ENCODE measurements at regions not wholly inside any gene's neighbourhood (a gene's known extent, or its start where the extent isn't known, plus 50 kb on each side); places are given as distances from the start of the nearest gene placed in this dataset.

DNA sequence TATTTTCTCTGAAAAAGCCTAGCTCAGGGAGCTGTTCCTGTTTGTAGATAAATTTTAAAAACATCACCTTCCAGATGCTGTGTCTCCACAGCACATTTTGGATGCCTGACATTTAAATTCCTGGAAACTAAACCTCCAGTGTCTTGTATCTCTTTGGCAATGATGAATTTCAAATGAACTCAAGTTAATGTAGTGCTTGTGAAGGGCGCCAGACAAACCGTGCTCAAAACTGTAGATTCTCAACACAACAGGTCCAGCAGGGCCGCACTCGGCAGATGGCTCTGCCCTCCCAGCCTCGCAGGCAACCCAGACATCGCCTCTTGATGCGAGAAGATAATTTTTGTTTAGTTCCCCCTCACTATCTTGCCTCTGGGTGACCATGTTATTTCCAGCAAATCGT, 432.9 kb downstream of the VRK1 start:
- H2AFZ ChIP-seq (ENCODE audit: low read length) = no peak overlapping the region
- H2BK5ac ChIP-seq (ENCODE audit: low read length) = no peak overlapping the region
- DNase-seq (ENCODE audit: low spot score) = no peak
- H3K4me3 ChIP-seq (ENCODE audit: low read length in 2 of 2) = no peak overlapping the region
- peaks cover 3 to 5% of the 10 kb centered on the region in 2 donors for H3K4me1 ChIP-seq (ENCODE audit: control insufficient read depth in 2 of 2, insufficient read depth in 1 of 2, low read depth in 1 of 2, low read length in 2 of 2)
- H3K4me2 ChIP-seq (ENCODE audit: insufficient read depth, low read length, poor library complexity, severe bottlenecking) = no peak overlapping the region
- H3K14ac ChIP-seq (ENCODE audit: low read length) = no peak overlapping the region
- H2BK120ac ChIP-seq (ENCODE audit: low read depth, low read length) = no peak overlapping the region
- WGBS, 2 donors (ENCODE audit: extremely low coverage in 2 of 2, insufficient read length in 2 of 2, insufficient replicate concordance in 1 of 2) = no CpG with 5 or more reads among the region's 8 CpGs
- no peak overlapping the region for H3K23ac ChIP-seq (ENCODE audit: low read depth, low read length, poor library complexity)
- no peak overlapping the region for H2BK15ac ChIP-seq (ENCODE audit: low read length)
- no peak overlapping the region for H2AK5ac ChIP-seq (ENCODE audit: low read depth, low read length)
- no peak overlapping the region for H3K4ac ChIP-seq (ENCODE audit: low read length)
- no peak overlapping the region for H4K8ac ChIP-seq (ENCODE audit: low read depth, low read length)
- H3K79me1 ChIP-seq (ENCODE audit: low read depth, low read length) = no peaks in the 10 kb centered on the region
- H3K36me3 ChIP-seq (replicated peaks in 1 of 2; ENCODE audit: control insufficient read depth in 2 of 2, insufficient read depth in 2 of 2, low read length in 2 of 2) = no peaks in the 10 kb centered on the region
- no peak overlapping the region for H4K91ac ChIP-seq (ENCODE audit: low read depth, low read length, poor library complexity)
- no peak overlapping the region for H3K9ac ChIP-seq (ENCODE audit: low read depth, low read length, poor library complexity)
- H3K27ac ChIP-seq (replicated peaks; ENCODE audit: low read length) = no peak overlapping the region
- H3K9me3 ChIP-seq (replicated peaks in 1 of 2; ENCODE audit: control insufficient read depth in 2 of 2, insufficient read depth in 1 of 2, low read depth in 1 of 2, low read length in 2 of 2) = peaks cover 0 to 2% of the 10 kb centered on the region in 2 donors
- H3K27me3 ChIP-seq (ENCODE audit: control insufficient read depth in 3 of 3, insufficient read depth in 3 of 3, low read depth in 1 of 3, low read length in 3 of 3) = no peaks in the 10 kb centered on the region
- no peak overlapping the region for H2BK12ac ChIP-seq (ENCODE audit: low read length)
- no peak overlapping the region for H3K18ac ChIP-seq (ENCODE audit: low read length)

GRCh38 chr14:97233319-97233985, 436.3 kb downstream of the VRK1 start:
- Histone ChIP-seq H2AK5ac (ENCODE audit: low read depth, low read length) (no peak overlapping the region), H2BK120ac (ENCODE audit: low read depth, low read length) (no peak overlapping the region), H3K4me2 (ENCODE audit: insufficient read depth, low read length, poor library complexity, severe bottlenecking) (no peak overlapping the region), H4K8ac (ENCODE audit: low read depth, low read length) (no peak overlapping the region), H3K4me1 (ENCODE audit: control insufficient read depth in 2 of 2, insufficient read depth in 1 of 2, low read depth in 1 of 2, low read length in 2 of 2) (no peaks in the 10 kb centered on the region), H3K18ac (ENCODE audit: low read length) (no peak overlapping the region), H2BK15ac (ENCODE audit: low read length) (no peak overlapping the region), H3K79me1 (ENCODE audit: low read depth, low read length) (no peaks in the 10 kb centered on the region), H2AFZ (ENCODE audit: low read length) (no peak overlapping the region), H3K14ac (ENCODE audit: low read length) (no peak overlapping the region), H3K23ac (ENCODE audit: low read depth, low read length, poor library complexity) (no peak overlapping the region), H3K36me3 (replicated peaks in 1 of 2; ENCODE audit: control insufficient read depth in 2 of 2, insufficient read depth in 2 of 2, low read length in 2 of 2) (no peaks in the 10 kb centered on the region), H2BK5ac (ENCODE audit: low read length) (no peak overlapping the region), H4K91ac (ENCODE audit: low read depth, low read length, poor library complexity) (no peak overlapping the region), H3K27me3 (ENCODE audit: control insufficient read depth in 3 of 3, insufficient read depth in 3 of 3, low read depth in 1 of 3, low read length in 3 of 3) (peaks cover 0 to 5% (median 0%) of the 10 kb centered on the region in 3 experiments), H3K4ac (ENCODE audit: low read length) (no peak overlapping the region), H2BK12ac (ENCODE audit: low read length) (no peak overlapping the region), H3K9me3 (replicated peaks in 1 of 2; ENCODE audit: control insufficient read depth in 2 of 2, insufficient read depth in 1 of 2, low read depth in 1 of 2, low read length in 2 of 2) (no peaks in the 10 kb centered on the region), H3K27ac (replicated peaks; ENCODE audit: low read length) (no peak overlapping the region), H3K9ac (ENCODE audit: low read depth, low read length, poor library complexity) (no peak overlapping the region), H3K4me3 (ENCODE audit: low read length in 2 of 2) (no peak overlapping the region)
- no peak for DNase-seq (ENCODE audit: low spot score)
- no CpG with 5 or more reads among the region's 9 CpGs for WGBS, 2 donors (ENCODE audit: extremely low coverage in 2 of 2, insufficient read length in 2 of 2, insufficient replicate concordance in 1 of 2)

DNA sequence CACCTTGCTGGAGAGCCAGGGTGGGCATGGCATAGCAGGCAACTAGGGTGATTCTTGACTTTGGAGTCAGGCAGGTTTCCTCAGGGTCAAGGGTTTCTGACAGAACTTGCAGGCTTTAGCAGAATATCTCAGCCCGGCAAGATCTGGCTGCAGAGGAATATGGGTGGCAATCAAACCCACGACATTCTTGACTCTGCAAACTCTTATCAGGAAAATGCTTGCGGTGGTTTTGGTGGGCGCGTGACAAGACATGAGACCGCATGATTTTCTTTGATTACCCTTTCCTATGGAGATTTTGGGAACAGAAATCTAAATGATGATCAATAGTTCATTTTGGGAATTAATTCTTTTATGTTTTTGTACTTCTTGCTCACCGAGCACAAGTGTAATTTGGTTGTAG, 449.5 kb downstream of the VRK1 start:
- Histone ChIP-seq H2BK5ac (ENCODE audit: low read length) (no peak overlapping the region), H3K4me3 (ENCODE audit: low read length in 2 of 2) (no peak overlapping the region), H2BK15ac (ENCODE audit: low read length) (no peak overlapping the region), H3K9me3 (replicated peaks in 1 of 2; ENCODE audit: control insufficient read depth in 2 of 2, insufficient read depth in 1 of 2, low read depth in 1 of 2, low read length in 2 of 2) (no peaks in the 10 kb centered on the region), H3K4me1 (ENCODE audit: control insufficient read depth in 2 of 2, insufficient read depth in 1 of 2, low read depth in 1 of 2, low read length in 2 of 2) (no peaks in the 10 kb centered on the region), H3K4me2 (ENCODE audit: insufficient read depth, low read length, poor library complexity, severe bottlenecking) (no peak overlapping the region), H4K91ac (ENCODE audit: low read depth, low read length, poor library complexity) (no peak overlapping the region), H3K27me3 (ENCODE audit: control insufficient read depth in 3 of 3, insufficient read depth in 3 of 3, low read depth in 1 of 3, low read length in 3 of 3) (peaks cover 0 to 9% (median 0%) of the 10 kb centered on the region in 3 experiments), H3K23ac (ENCODE audit: low read depth, low read length, poor library complexity) (no peak overlapping the region), H3K18ac (ENCODE audit: low read length) (peak overlapping the region; percentile 19), H2BK120ac (ENCODE audit: low read depth, low read length) (no peak overlapping the region), H3K79me1 (ENCODE audit: low read depth, low read length) (no peaks in the 10 kb centered on the region), H3K27ac (replicated peaks; ENCODE audit: low read length) (no peak overlapping the region), H2AFZ (ENCODE audit: low read length) (no peak overlapping the region), H3K9ac (ENCODE audit: low read depth, low read length, poor library complexity) (no peak overlapping the region), H3K36me3 (replicated peaks in 1 of 2; ENCODE audit: control insufficient read depth in 2 of 2, insufficient read depth in 2 of 2, low read length in 2 of 2) (no peaks in the 10 kb centered on the region), H3K4ac (ENCODE audit: low read length) (no peak overlapping the region), H4K8ac (ENCODE audit: low read depth, low read length) (no peak overlapping the region), H2AK5ac (ENCODE audit: low read depth, low read length) (no peak overlapping the region), H3K14ac (ENCODE audit: low read length) (no peak overlapping the region), H2BK12ac (ENCODE audit: low read length) (no peak overlapping the region)
- no CpG with 5 or more reads among the region's 7 CpGs for WGBS, 2 donors (ENCODE audit: extremely low coverage in 2 of 2, insufficient read length in 2 of 2, insufficient replicate concordance in 1 of 2)
- no peak for DNase-seq (ENCODE audit: low spot score)

GRCh38 chr14:97248973-97249372, 451.8 kb downstream of the VRK1 start:
- peak overlapping the region in 1 of 2 donors; percentile 24 for H3K4me3 ChIP-seq (ENCODE audit: low read length in 2 of 2)
- no peak for DNase-seq (ENCODE audit: low spot score)
- no peak overlapping the region for H3K9ac ChIP-seq (ENCODE audit: low read depth, low read length, poor library complexity)
- H4K8ac ChIP-seq (ENCODE audit: low read depth, low read length) = no peak overlapping the region
- H3K4ac ChIP-seq (ENCODE audit: low read length) = no peak overlapping the region
- H3K4me2 ChIP-seq (ENCODE audit: insufficient read depth, low read length, poor library complexity, severe bottlenecking) = no peak overlapping the region
- H2BK15ac ChIP-seq (ENCODE audit: low read length) = no peak overlapping the region
- no peaks in the 10 kb centered on the region for H3K4me1 ChIP-seq (ENCODE audit: control insufficient read depth in 2 of 2, insufficient read depth in 1 of 2, low read depth in 1 of 2, low read length in 2 of 2)
- H2BK12ac ChIP-seq (ENCODE audit: low read length) = no peak overlapping the region
- H3K9me3 ChIP-seq (replicated peaks in 1 of 2; ENCODE audit: control insufficient read depth in 2 of 2, insufficient read depth in 1 of 2, low read depth in 1 of 2, low read length in 2 of 2) = peaks cover 0 to 2% of the 10 kb centered on the region in 2 donors
- H3K14ac ChIP-seq (ENCODE audit: low read length) = no peak overlapping the region
- H3K23ac ChIP-seq (ENCODE audit: low read depth, low read length, poor library complexity) = no peak overlapping the region
- no peak overlapping the region for H4K91ac ChIP-seq (ENCODE audit: low read depth, low read length, poor library complexity)
- no peak overlapping the region for H2AK5ac ChIP-seq (ENCODE audit: low read depth, low read length)
- H3K79me1 ChIP-seq (ENCODE audit: low read depth, low read length) = no peaks in the 10 kb centered on the region
- H2AFZ ChIP-seq (ENCODE audit: low read length) = no peak overlapping the region
- no peak overlapping the region for H2BK120ac ChIP-seq (ENCODE audit: low read depth, low read length)
- no CpG with 5 or more reads among the region's 5 CpGs for WGBS, 2 donors (ENCODE audit: extremely low coverage in 2 of 2, insufficient read length in 2 of 2, insufficient replicate concordance in 1 of 2)
- no peak overlapping the region for H2BK5ac ChIP-seq (ENCODE audit: low read length)
- no peak overlapping the region for H3K27ac ChIP-seq (replicated peaks; ENCODE audit: low read length)
- H3K36me3 ChIP-seq (replicated peaks in 1 of 2; ENCODE audit: control insufficient read depth in 2 of 2, insufficient read depth in 2 of 2, low read length in 2 of 2) = no peaks in the 10 kb centered on the region
- no peak overlapping the region for H3K18ac ChIP-seq (ENCODE audit: low read length)
- H3K27me3 ChIP-seq (ENCODE audit: control insufficient read depth in 3 of 3, insufficient read depth in 3 of 3, low read depth in 1 of 3, low read length in 3 of 3) = peaks cover 0 to 9% (median 0%) of the 10 kb centered on the region in 3 experiments
